ENCODE measurements at regions not wholly inside any gene's neighbourhood (a gene's known extent, or its start where the extent isn't known, plus 50 kb on each side); places are given as distances from the start of the nearest gene placed in this dataset.

GRCh38 chr14:101026341-101026740 lies 122.8 kb upstream of the RTL1 start:
- intact Hi-C loops (cut with DNase I; ENCODE audit: low total_unique reads): no loop called here
- peak in 1 of 2 donors; percentile 63 for DNase-seq (ENCODE audit: low spot score in 2 of 2)
- WGBS, 2 donors: 90 to 96% methylated on average over 7 of the region's 7 CpGs
- no peak overlapping the region for H3K4me3 ChIP-seq (ENCODE audit: low read depth, poor library complexity, severe bottlenecking)
- TF ChIP-seq POLR2A (IDR thresholded peaks at IDR 0.05): no peak
- TF ChIP-seq CTCF (IDR thresholded peaks at IDR 0.05): no peak

DNA sequence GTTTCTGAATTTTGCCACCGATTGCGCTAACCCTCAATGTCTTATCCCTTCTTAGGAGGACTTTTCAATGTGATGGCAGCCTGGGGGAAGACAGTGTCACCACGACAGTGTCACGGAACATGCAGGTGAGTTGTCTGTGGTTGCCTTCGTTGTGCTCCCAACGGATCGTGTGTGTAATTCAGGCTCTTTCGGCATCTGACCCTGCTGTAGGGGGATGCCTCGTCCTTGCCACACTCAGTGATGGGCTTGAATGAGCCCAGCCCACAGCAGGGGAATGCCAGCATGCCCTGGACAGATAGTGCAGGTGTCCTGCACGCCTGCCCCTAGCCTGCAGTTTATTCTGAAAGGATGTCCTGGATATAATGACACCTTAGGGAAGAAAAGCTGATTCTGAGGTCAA lies 123.8 kb upstream of the RTL1 start:
- DNase-seq (ENCODE audit: low spot score in 2 of 2): peak in 1 of 2 donors; percentile 53
- H3K4me3 ChIP-seq (ENCODE audit: low read depth, poor library complexity, severe bottlenecking): no peak overlapping the region
- TF ChIP-seq POLR2A (IDR thresholded peaks at IDR 0.05): no peak
- no peak for TF ChIP-seq CTCF (IDR thresholded peaks at IDR 0.05)
- 92 to 93% methylated on average over 10 of the region's 10 CpGs for WGBS, 2 donors
- intact Hi-C loops (cut with DNase I; ENCODE audit: low total_unique reads): no loop called here

DNA sequence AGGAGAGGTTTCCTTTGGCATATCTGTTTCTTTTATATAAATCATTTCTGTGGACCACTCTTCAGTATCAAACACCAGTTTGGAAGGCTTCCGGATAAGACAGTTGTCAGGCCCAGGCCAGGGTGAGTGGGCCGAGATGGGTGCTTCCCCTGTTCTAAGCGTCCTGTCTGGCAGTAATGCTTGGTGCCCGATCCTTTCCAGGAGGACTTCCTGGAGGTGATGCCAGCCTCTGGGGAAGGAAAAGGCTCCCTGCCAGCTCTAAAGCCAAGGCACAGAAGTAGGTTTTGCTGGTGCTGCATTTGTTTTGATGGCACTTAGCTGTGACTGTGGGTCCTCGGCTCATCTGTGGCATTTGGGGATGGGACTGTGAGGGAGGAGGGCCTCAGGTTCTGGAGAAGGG lies 124.4 kb upstream of the RTL1 start:
- TF ChIP-seq POLR2A (IDR thresholded peaks at IDR 0.05) (no peak), CTCF (IDR thresholded peaks at IDR 0.05) (no peak)

GRCh38 chr14:101028971-101029667 lies 125.6 kb upstream of the RTL1 start:
- intact Hi-C loops (cut with DNase I; ENCODE audit: low total_unique reads): no loop called here
- DNase-seq (ENCODE audit: low spot score in 2 of 2): peak in 1 of 2 donors; percentile 54
- TF ChIP-seq POLR2A (IDR thresholded peaks at IDR 0.05) (no peak), CTCF (IDR thresholded peaks at IDR 0.05) (no peak)
- no peak overlapping the region for H3K4me3 ChIP-seq (ENCODE audit: low read depth, poor library complexity, severe bottlenecking)
- WGBS, 2 donors: 77 to 83% methylated on average over 20 of the region's 20 CpGs

More for the DNA sequence above, 124.4 kb upstream of the RTL1 start:
- peak in 1 of 2 donors; percentile 77 for DNase-seq (ENCODE audit: low spot score in 2 of 2)
- H3K4me3 ChIP-seq (ENCODE audit: low read depth, poor library complexity, severe bottlenecking): no peak overlapping the region
- WGBS, 2 donors: 86 to 91% methylated on average over 5 of the region's 5 CpGs
- intact Hi-C loops (cut with DNase I; ENCODE audit: low total_unique reads): no loop called here

DNA sequence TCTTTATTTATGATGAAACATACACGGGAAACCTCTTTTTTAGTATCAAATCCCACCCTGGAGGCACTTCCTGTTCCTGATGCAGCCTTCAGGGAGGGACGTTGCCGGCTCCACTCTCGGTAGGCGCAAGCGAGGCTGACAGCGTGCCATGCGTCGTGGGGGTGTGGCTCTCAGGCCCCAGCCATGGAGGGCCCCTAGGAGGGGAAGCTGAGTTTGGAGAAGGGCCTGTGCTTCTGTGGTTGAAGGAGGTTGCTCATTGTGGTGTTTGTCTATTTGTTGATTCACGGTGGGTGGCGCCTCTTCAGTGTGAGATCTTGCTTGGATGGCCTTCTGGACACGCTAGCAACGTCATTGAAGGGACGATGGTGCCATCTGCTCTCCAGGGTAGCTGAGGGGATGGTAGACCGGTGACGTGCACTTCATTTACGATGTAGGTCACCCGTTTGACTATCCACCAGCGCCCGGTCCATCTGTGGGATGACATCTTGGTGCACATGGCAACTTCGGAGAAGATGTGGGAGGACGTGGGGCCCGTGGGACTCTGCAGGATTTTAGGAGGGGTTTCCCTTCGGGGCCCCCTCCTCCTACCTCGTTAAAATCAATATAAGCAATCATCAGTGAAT lies 126.3 kb upstream of the RTL1 start:
- intact Hi-C loops (cut with DNase I; ENCODE audit: low total_unique reads): no loop called here
- H3K4me3 ChIP-seq (ENCODE audit: low read depth, poor library complexity, severe bottlenecking): no peak overlapping the region
- peak in 1 of 2 donors; percentile 72 for DNase-seq (ENCODE audit: low spot score in 2 of 2)
- TF ChIP-seq POLR2A (IDR thresholded peaks at IDR 0.05) (no peak), CTCF (IDR thresholded peaks at IDR 0.05) (no peak)
- 82 to 85% methylated on average over 25 of the region's 25 CpGs for WGBS, 2 donors
